HG03103 (cell line): ENCODE measurements at regions not wholly inside any gene's neighbourhood (a gene's known extent, or its start where the extent isn't known, plus 50 kb on each side); places are given as distances from the start of the nearest gene placed in this dataset.

Source experiments
- ATAC-seq: cut with Tn5 transposase; IDR thresholded peaks from one replicate; pipeline ENCODE4 v1.9.1; 2021; ENCODE audit warnings: low read depth; ENCODE audit not compliant: unreplicated experiment

DNA sequence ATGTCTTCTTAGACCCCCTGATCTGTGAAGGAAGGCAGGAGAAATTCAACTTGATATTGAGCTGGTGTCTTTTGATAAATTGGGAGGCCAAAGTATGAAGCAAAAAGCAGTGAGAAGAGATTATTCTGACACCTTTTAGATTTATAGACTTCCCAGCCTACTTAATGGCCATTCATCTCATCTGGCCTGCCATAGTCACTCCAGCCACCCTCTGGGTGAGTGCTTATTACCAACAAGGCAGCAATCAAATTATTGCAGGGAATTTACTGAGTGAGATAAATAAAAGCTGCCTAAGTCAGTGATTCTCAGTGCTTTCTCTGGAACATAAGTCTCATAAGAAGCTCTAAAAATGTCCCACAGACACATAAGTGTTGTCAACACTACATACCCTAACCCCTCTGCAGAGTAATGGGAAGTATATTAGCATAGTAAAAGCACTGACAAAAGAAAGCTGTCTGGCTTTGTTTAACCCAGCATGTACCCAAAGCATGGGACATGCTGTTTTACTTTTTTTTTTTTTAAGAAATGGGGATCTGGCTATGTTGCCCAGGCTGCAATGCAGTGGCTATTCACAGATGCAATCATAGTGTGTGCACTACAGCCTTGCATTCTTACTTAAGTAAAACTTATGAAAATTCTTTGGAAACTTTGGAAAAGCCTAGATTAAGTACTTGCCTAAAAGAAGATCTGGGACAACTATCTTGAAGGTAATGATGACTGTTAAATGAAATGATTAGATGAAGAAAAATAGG, 725.3 kb downstream of the TUSC7 start:
- ATAC-seq: no peak

DNA sequence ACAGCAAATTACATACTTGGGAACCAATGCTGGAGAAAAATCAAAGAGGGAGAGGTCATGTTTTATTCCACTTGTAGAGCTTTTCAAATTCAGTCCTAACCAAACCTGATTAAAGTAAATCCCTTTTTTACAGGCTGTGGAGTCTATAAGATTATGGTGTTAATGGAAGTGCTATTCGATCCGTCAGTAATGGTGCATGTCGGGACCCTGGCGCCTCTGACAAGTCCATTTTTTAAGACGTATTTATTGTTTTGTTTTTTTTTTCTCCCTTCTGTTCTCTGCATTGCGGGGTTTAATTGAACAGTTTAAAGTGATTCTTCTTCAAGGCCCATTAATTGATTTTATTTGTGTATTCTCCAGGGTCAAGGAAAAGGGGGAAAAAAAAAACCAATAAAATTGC, 725.9 kb downstream of the TUSC7 start:
- no peak for ATAC-seq

DNA sequence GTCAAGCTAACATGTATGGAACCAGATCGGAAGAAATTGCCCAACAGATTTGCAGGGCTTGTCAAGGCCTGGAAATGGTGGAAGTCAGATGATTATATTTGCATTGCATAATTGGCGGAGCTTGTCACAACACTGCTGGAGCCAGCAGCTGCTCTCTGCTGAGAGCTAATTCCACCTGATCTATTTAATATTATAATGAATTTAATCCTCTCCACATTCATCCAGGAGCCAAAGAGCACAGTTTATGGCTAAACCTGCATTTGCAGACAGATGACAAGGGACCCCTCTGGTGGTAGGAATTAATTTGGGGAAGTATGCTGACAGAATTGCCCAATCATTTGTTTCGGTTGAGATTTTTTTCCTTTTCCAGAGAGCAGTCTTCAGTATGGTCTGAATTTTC, 730.2 kb downstream of the TUSC7 start:
- no peak for ATAC-seq

DNA sequence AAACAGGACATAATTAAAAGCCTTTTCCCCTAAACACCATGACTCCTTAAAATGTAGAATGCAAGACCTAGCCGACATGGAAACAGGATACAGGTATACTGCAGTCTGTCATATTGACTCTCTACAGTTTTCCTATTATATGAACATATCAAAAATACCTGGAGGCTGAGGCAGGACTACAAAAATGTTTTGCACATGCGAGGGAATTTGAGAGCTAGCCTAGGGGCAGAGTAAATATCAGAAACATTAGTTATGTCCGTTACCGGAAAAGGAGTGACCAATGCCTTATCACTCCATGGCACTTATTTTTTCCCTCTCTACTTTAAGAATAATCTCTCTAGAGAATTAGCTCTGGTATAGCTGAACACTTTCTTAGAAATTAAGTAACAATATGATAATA, 732.3 kb downstream of the TUSC7 start:
- ATAC-seq: no peak

DNA sequence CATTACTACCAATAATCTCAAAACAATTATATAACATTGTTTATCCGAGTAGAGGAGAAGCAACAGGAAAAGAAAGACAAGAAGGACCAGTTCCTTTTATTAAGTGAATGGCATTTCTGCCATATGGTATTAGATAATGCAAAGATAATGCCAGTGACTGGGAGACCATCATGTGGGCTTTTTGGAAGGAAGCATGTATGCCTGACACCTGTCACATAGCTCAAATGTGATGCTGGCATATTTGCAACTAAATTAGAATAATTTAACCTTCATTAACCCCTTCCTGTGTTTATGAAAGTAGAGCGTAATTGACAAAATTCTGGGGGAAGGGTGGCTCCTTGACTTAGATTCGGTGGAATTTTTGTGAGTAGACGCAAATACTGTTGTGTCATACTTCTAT, 733.0 kb downstream of the TUSC7 start:
- no peak for ATAC-seq

DNA sequence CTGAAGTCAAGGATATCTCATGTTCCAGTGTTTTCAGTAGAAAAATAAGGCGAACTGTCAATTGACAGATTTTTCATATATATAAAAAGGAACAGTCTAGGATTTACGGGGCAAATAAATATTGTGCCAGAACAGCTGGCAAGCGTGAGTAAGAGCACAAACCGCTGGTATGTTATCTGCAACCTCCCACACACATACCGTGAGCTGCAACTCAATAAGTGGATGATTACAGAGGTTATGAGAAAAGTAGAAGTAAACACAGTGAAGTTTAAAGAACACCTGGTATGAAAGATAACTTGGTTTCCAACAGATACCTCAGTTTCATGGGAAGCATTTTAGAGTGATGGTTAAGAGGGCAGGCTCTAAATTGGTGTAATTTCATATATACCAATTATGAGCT, 733.4 kb downstream of the TUSC7 start:
- no peak for ATAC-seq

DNA sequence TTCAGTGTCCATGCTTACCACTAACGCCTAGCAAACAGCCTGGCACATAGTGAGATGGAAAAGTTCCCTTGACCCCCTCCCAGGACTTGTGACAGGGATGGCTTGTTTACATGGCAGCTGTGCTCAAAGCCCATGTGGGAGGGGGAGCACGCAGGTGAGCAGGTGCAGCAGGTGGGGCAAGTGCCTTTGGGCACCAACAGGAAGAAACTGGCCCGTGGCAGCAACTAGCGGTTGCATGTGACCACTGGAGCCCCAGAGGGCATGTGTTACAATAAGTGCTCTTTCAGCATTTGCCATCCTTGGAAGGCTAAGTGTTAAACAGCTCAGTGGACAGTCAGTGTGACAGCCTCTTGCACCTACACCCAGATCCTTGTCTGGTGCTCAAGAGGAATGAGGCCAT, 734.6 kb downstream of the TUSC7 start:
- ATAC-seq: no peak

DNA sequence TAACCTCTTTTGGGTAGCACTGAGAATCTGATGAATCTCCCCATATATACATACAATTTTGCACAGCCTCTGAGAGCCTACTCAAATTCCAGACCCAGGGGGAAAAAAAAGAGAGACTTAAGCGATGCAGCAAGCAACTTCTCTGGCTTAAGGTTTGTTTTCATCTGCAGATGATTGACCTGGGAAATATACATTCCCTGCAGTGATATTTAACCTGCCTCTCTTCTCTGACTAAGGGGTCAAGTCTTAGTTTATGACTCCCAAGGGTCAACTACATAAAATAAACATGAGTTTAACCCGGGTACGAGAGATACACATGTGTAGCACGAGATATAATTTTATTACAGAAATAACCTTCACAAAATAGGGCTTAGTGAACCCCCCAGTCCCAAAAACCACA, 737.8 kb downstream of the TUSC7 start:
- ATAC-seq: no peak

DNA sequence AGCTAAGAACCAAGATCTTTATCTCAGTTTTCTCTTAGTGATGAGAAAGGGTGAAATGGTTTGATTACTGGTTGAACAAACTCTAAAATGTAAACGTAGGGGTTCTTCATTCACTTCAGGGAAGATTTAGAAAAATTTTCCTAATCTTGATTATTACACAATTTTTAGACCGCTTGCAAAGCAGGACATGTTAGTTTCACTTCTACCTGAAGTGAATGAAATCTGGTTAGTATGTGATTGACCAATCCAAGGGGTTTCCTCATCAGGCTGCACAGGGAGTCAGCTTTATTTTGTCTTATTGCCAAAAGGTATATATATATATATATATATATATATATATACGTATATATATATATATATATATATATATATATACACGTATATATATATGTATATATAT, 740.4 kb downstream of the TUSC7 start:
- no peak for ATAC-seq

DNA sequence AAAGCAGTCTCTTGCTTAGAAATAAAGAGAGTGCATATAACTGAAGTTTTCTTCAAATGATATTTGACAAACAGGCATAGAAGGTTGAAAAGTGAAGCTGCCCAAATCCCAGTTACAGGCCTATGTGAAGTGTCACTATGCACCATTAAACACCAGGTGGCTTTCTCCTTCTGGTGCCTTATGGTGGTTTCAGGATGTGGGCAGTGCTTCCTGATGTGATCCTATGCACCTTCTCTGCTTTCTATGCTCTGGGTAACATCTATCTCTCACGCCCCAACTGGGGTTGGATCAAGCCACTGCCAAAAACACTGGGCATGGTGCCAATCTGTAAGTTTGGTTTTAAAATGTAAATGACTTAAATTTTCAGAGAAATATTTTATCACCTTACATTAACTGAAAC, 744.7 kb downstream of the TUSC7 start:
- ATAC-seq: no peak

DNA sequence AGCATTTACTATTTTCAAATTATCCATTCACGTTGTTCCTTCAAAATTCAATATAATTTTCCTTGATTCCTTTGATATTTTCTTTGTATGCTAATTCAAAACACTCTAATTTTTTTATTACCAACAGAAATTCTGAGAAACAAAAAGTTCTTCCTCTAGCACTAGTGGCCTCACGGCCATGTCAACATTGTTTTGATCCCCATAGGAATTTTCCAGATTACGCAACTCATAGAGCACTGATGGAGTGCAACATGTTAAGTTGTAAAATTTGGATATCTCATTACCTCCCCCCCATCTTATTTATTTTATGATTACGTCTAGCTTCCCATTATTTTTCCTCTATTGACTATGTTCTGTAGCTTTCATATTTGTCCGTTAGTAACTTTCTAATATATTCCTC, 745.3 kb downstream of the TUSC7 start:
- ATAC-seq: no peak

DNA sequence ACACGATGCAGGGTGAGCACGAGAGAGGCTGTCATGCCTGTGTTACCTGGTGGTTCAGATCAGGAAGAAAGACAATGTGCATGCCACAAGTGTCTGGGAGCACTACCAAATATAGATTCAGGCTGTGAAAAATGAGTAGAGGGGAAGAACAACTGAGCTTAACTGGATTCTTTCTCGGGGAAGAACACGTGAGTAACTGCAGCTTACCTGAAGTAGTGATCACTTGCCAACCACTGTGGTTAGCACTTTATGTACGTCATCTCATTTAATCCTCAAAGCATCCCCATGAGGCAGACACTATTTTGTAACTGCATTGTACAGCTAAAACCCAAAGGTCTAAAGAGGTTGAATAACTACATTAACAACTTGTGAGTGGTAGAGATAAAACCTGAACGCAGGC, 746.2 kb downstream of the TUSC7 start:
- ATAC-seq: no peak

DNA sequence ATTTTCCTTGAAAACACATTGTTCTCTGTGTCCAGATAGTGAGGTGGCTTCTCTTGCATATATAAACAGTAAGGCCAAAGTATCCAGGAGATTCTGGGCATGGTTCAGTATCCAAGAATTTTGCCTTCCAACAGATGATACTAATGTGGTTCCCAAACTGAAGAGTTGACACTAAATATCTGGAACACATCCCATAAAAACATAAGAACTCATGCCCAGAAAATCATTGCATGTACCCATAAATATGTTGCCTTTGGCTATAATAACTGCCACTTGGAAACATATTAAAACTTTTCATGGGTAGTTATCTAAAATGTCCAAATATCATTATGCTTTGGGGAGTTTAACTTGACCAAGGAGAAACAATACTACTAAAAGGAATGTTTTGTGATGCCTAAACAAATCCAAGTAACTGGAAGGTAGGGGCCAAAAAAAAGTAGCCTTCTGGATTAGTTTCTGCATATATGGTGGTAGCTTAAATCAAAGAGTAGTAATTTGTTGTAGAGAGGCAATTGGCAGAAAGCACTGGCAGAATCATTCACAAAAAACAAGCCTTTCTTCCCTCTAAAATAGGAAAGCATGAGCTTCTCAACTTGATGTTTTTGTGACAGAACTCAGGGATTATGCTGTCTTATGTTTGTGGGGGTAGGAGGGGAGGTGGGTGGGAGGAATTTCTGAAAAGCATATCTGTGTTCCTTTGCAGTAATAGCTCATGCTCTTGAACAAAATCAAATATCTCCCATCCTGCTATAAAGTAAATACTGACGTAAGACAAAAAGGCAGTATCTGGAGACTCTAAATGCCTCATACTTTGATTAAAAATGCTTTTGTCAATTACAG, 753.9 kb downstream of the TUSC7 start:
- no peak for ATAC-seq

DNA sequence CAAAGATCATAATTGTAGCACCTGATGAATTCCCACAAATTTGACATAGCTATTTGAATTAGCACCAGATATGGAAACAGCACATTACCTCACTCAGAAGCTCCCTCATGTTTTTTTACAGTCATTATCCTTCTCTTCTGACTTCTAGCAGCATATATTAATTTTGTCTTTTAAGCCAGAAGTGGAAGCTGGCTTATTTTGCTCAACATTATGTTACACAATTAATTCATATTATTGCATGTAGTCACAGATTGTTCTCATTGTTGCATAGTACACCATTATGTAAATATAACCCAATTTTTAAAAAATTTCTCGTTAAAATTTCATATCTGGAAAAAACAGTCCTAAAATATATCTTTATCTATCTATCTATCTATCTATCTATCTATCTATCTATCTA, 762.3 kb downstream of the TUSC7 start:
- ATAC-seq: no peak

DNA sequence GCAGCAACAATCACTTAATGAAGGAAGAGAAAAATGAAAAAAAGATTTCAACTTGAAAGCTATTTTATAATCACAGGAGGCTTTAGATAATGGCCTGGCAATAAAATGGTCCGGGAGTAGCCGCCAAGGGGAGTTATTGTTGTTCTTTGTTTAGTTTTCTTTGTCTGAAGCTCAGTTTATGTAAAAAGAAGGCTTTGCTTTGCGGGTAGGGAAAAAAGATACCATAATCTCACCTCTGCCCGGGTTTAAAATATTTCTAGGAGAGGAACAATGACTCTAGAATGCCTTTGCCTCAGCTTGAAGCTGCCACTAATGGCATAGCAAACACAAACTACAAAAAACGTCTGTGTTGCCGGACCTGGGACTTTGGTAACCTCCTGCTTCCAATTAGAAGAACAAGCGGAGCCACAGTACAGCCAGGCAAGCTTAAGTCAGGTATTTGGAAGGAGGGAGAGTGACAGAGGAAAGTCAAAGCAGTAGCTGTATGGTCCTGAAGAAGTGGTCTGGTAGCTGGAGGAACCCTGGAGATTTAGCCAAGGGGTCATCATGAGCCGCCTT, 764.5 kb downstream of the TUSC7 start:
- ATAC-seq: no peak

DNA sequence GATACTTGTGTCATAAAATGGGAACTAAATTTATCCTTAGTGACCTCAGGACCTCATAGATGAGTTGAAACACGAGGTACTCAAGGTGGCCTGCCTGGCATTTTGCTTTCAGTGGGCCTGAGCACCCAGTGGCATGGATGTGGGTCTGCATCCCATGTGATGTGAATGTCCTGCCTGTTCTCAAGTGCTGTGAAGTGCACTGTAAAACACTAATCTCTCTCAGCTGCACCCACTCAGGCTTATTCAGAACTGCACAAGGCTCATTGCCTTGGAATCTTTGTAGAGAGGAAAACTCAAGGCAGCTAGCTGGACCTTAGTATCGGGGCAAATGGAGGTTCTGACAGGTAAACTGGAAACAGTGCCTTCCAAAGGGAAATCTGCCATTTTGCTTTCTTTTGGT, 767.0 kb downstream of the TUSC7 start:
- no peak for ATAC-seq

DNA sequence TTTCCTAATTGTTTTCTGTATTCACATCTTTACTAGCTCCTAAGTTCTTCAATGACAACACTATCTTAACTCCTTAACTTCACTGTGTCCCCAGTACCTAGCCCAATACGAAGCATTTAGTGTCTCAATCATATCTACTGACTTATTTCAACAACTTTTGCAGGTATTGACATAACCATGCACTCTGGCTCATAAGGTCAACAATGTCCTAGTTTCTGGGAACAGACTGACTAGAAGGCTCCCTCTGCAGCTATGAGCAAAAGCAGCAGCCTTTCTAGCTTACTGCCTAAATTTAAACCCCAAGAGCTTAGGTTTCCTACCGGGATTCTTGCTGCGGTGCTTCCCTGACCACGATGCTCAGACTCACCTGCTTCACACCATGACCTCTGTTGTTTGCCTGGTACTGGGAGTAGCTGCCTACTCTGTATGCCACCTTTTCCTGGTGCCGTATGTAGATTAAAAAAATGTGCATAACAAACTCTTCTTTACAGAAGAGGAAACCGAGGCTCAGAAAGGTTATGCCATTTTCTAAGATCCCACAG, 767.7 kb downstream of the TUSC7 start:
- no peak for ATAC-seq

DNA sequence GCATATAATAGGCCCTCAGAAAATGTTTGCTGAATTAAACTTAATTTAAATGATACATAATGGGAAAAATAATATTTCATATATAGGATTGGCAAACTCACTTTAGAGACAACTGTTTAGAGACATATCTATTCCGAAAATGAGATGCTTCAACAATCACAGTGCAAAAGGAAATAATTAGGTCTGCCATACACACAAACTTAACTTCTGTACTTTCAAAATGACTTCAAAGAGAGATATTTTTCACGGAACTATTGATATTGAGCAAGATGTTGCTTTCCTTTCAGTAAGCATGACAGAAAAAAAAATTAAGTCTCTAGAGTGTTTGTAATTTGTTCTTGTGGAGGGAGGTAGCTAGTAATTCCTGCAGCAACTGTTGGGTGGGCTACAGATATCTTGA, 769.5 kb downstream of the TUSC7 start:
- peak; percentile 76 for ATAC-seq

DNA sequence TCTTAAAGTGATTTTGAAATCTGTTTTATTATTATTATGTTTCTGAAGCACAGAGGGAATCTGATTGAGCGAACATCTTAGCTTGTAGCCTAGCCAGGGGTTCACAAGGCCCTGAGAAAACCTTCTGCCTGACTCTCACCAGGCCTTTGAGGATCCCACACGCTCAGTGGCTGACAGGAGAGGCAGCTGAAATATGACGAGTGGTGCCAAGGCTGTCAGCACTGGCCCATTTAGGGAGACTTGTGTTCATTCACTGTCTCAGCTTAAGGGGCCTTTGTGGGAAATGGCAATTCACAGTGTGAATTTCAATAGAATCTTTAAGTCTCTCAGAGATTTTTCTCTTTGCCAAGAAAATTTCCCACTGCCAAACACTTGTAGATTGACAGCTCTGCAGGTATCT, 770.9 kb downstream of the TUSC7 start:
- no peak for ATAC-seq

DNA sequence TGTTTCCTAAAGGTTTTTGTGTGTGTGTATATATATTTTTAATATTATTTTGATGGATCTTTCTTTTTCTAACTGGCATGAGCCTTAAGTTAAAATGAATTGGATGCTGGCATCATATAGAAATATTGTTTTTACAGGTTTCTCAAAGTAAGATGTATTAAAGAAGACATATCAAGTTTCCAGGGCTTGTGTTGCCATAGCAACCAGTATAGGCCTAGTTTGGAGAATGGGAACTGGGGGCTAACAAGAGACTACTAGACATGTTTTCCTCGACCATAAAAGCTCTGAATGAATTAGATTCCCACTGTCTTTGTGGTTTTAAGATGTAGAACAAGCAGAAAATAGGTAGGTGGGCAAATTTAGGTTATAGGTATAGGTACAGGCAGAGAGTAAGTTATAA, 771.4 kb downstream of the TUSC7 start:
- ATAC-seq: no peak

DNA sequence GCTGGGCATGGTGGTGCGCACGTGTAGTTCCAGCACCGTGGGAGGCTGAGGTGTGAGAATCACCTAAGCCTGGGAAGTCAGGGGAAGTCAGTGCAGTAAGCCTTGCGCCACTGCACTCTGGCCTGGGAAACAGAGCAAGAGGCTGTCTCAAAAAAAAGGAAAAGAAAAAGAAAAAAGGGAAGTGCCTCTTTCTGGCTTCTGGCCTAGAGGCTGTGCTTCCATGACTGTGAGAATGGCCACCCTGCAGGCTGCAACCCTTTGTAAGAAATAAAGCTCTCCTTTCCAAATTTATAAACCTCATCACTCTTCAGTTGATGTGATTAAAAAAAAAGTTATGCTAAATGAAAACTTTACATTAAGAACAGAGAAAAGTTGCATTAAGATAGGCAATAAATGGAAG, 774.3 kb downstream of the TUSC7 start:
- ATAC-seq: no peak

DNA sequence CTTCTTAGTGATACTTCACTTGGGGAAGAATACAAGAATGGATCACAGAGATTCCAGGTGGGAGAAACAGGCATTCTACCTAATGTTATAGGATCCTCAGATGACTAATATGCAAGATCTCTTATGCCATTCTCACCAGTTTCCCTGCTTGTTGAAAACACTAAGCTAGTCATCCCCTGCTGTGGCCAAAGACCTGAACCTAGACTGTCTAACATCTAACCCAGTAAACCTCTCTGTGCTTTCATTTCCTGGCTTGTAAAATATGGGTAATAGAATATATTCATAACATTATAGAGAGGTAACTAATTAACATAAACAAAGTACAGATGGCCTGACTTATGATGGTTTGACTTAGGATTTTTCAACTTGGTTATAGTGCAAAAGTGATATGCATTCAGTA, 776.3 kb downstream of the TUSC7 start:
- no peak for ATAC-seq
